NT2/D1 (cell line): ENCODE measurements at regions not wholly inside any gene's neighbourhood (a gene's known extent, or its start where the extent isn't known, plus 50 kb on each side); places are given as distances from the start of the nearest gene placed in this dataset.

Experiments used
- SUZ12 ChIP-seq: IDR thresholded peaks from 2 replicates; pipeline ENCODE4 v1.6.1; 2011; ENCODE audit not compliant: insufficient read length, insufficient read depth; ENCODE audit errors: extremely low read depth
- YY1 ChIP-seq: IDR thresholded peaks from 2 replicates; pipeline ENCODE4 v1.6.1; 2011; ENCODE audit not compliant: insufficient read length, insufficient read depth

DNA sequence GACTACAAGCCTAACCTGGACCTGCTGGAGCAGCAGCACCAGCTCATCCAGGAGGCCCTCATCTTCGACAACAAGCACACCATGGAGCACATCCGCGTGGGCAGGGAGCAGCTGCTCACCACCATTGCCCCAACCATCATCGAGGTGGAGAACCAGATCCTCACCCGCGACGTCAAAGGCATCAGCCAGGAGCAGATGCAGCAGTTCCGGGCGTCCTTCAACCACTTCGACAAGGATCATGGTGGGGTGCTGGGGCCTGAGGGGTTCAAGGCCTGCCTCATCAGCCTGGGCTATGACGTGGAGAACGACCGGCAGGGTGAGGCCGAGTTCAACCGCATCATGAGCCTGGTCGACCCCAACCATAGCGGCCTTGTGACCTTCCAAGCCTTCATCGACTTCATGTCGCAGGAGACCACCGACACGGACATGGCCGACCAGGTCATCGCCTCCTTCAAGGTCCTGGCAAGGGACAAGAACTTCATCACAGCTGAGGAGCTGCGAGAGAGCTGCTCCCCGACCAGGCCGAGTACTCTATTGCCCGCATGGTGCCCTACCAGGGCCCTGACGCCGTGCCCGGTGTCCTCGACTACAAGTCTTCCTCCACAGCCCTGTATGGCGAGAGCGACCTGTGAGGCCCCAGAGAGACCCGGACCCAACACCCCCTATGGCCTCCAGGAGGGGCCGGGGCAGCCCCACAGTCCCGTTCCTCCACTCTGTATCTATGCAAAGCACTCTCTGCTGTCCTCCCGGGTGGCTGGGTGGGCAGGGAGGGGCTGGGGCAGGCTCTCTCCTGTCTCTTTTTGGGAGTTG, 486.2 kb downstream of the TRAM1L1 start:
- no peak for TF ChIP-seq SUZ12
- TF ChIP-seq YY1 = no peak
